Activated B cell treated with CpG ODN at 0.5 μM for 24 hours (primary cell): ENCODE measurements at regions not wholly inside any gene's neighbourhood (a gene's known extent, or its start where the extent isn't known, plus 50 kb on each side); places are given as distances from the start of the nearest gene placed in this dataset.

Experiments used
- ATAC-seq: fragments of 200-7000 bp; cut with Tn5 transposase; one replicate; pipeline ENCODE4 v1.10.0; 2021; ENCODE audit warnings: low read depth, mild to moderate bottlenecking, moderate library complexity
- CTCF ChIA-PET: fragments of 350-600 bp; sonication (Branson Sonifier 250); formaldehyde crosslinking; loops from one replicate; lab custom pipeline; 2021; ENCODE audit warnings: antibody characterized with exemption; lab: Charles Lee
- POLR2A ChIA-PET: fragments of 350-600 bp; sonication (Branson Sonifier 250); formaldehyde crosslinking; loops from one replicate; lab custom pipeline; 2021; ENCODE audit warnings: antibody characterized with exemption; lab: Charles Lee
- DNase-seq: peaks from one replicate; pipeline ENCODE4 v3.0.0; 2022
- H3K27ac Mint-ChIP-seq: one replicate; pipeline ENCODE4 v1.8.0; 2020; ENCODE audit warnings: mixed read lengths
- H3K27me3 Mint-ChIP-seq: one replicate; pipeline ENCODE4 v1.8.0; 2021; ENCODE audit warnings: mixed read lengths
- H3K36me3 Mint-ChIP-seq: one replicate; pipeline ENCODE4 v1.8.0; 2021; ENCODE audit warnings: low read depth, mixed read lengths
- H3K4me1 Mint-ChIP-seq: one replicate; pipeline ENCODE4 v1.8.0; 2021; ENCODE audit warnings: mixed read lengths
- H3K4me3 Mint-ChIP-seq: one replicate; pipeline ENCODE4 v1.8.0; 2020; ENCODE audit warnings: mild to moderate bottlenecking, mixed read lengths
- H3K9me3 Mint-ChIP-seq: one replicate; pipeline ENCODE4 v1.8.0; 2020; ENCODE audit warnings: mixed read lengths
- intact Hi-C: fragments of 100-400 bp; cut with micrococcal nuclease; formaldehyde crosslinking; loops from one replicate; pipeline ENCODE4 v1.15.1; 2024
- TF ChIP-seq, protein P1 (sequence below): fragments of 200-600 bp; IDR thresholded peaks from one replicate; pipeline ENCODE4 v1.8.0; 2022; ENCODE audit warnings: antibody characterized with exemption, mild to moderate bottlenecking

- peaks cover 25% of the 10 kb centered on the region for H3K27me3 Mint-ChIP-seq
- TF ChIP-seq, protein P1, sequence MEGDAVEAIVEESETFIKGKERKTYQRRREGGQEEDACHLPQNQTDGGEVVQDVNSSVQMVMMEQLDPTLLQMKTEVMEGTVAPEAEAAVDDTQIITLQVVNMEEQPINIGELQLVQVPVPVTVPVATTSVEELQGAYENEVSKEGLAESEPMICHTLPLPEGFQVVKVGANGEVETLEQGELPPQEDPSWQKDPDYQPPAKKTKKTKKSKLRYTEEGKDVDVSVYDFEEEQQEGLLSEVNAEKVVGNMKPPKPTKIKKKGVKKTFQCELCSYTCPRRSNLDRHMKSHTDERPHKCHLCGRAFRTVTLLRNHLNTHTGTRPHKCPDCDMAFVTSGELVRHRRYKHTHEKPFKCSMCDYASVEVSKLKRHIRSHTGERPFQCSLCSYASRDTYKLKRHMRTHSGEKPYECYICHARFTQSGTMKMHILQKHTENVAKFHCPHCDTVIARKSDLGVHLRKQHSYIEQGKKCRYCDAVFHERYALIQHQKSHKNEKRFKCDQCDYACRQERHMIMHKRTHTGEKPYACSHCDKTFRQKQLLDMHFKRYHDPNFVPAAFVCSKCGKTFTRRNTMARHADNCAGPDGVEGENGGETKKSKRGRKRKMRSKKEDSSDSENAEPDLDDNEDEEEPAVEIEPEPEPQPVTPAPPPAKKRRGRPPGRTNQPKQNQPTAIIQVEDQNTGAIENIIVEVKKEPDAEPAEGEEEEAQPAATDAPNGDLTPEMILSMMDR: no peak
- no peak overlapping the region for H3K4me3 Mint-ChIP-seq
- ATAC-seq (no peak), DNase-seq (no peak)
- ChIA-PET POLR2A (no interaction called here), CTCF (no interaction called here)
- H3K9me3 Mint-ChIP-seq: no peaks in the 10 kb centered on the region
- H3K36me3 Mint-ChIP-seq: no peaks in the 10 kb centered on the region
- no peak overlapping the region for H3K27ac Mint-ChIP-seq
- intact Hi-C loops: loop anchor here (5.0 kb wide), 3 partner anchors 1085 to 1465 kb away; no protein-coding TSS in a partner anchor
- no peaks in the 10 kb centered on the region for H3K4me1 Mint-ChIP-seq
These were observed 163.7 kb upstream of the KIF2A start for GRCh38 chr5:62142351-62142750.

GRCh38 chr5:62143268-62144229 lies 162.5 kb upstream of the KIF2A start:
- TF ChIP-seq, protein P1: no peak
- ChIA-PET POLR2A (no interaction called here), CTCF (no interaction called here)
- peaks cover 25% of the 10 kb centered on the region for H3K27me3 Mint-ChIP-seq
- no peaks in the 10 kb centered on the region for H3K36me3 Mint-ChIP-seq
- no peak overlapping the region for H3K27ac Mint-ChIP-seq
- H3K4me3 Mint-ChIP-seq: no peak overlapping the region
- no peak for ATAC-seq
- H3K9me3 Mint-ChIP-seq: no peaks in the 10 kb centered on the region
- no peaks in the 10 kb centered on the region for H3K4me1 Mint-ChIP-seq
- intact Hi-C loops: loop anchor here (5.0 kb wide), 3 partner anchors 1086 to 1466 kb away; no protein-coding TSS in a partner anchor
- DNase-seq: no peak

DNA sequence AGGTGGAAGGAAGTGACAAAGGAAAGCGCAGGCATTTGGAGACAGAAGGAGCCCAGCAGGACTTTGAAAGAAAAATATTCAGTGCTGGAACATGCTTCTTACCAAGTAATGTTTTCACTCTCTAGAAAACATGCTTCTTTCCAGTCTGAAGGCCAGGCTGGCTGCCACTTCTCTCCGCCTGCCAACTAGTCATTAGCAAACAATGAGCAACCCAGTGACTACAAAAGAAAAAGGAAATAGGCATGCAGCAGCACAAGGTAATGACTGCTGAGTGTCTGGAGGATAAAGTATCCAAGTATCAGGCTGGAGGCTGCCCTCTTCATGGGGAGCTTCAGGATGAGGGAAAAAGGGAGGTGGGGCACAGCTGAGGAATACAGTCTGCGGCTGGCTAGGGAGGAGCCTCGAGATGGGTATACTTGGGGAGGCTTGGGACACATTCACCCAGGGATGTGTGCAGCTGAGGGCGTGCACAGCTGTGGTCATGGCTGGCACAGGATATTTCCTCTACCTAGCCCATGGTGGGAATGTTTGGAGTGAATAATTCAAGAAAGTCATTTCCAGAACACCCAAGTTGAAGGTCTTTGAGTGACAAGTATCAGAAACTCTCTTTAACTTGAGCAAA lies 161.5 kb upstream of the KIF2A start:
- POLR2A ChIA-PET: no interaction called here
- intact Hi-C loops: loop anchor here (5.0 kb wide), 3 partner anchors 1087 to 1467 kb away; no protein-coding TSS in a partner anchor

DNA sequence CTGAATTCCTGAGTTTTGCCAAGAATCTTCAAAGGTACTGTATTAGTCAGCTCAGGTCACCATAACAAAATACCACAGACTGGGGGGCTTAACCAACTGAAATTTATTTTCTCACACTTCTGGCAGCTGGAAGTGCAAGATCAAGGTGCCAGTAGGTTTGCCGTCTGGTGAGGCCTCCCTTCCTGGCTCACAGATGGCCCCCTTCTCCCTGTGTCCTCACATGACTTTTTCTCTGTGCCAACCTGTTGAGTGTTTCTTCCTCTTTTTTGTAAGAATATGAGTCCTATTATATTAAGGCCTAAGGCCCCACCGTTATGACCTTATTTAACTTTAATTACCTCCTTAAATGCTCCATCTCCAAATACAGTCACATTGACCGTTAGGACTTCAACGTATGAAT lies 156.1 kb upstream of the KIF2A start:
- ATAC-seq: no peak
- TF ChIP-seq, protein P1: no peak
- ChIA-PET POLR2A (no interaction called here), CTCF (no interaction called here)
- intact Hi-C loops: no loop called here
- H3K27ac Mint-ChIP-seq: no peak overlapping the region
- peaks cover 2% of the 10 kb centered on the region for H3K9me3 Mint-ChIP-seq
- no peak overlapping the region for H3K4me3 Mint-ChIP-seq
- no peaks in the 10 kb centered on the region for H3K4me1 Mint-ChIP-seq
- H3K36me3 Mint-ChIP-seq: no peaks in the 10 kb centered on the region
- no peak for DNase-seq
- peaks cover 4% of the 10 kb centered on the region for H3K27me3 Mint-ChIP-seq

More for the DNA sequence above, 161.5 kb upstream of the KIF2A start:
- ATAC-seq (no peak), DNase-seq (no peak)
- CTCF ChIA-PET: no interaction called here
- Mint-ChIP-seq H3K4me3 (no peak overlapping the region), H3K9me3 (no peaks in the 10 kb centered on the region), H3K27ac (no peak overlapping the region), H3K4me1 (no peaks in the 10 kb centered on the region), H3K27me3 (peaks cover 25% of the 10 kb centered on the region), H3K36me3 (no peaks in the 10 kb centered on the region)
- TF ChIP-seq, protein P1: no peak
